Mucosa of descending colon (tissue), 3 donors: ENCODE measurements at regions not wholly inside any gene's neighbourhood (a gene's known extent, or its start where the extent isn't known, plus 50 kb on each side); places are given as distances from the start of the nearest gene placed in this dataset.

Experiments used
- ATAC-seq: fragments of 200-7000 bp; cut with Tn5 transposase; one replicate; pipeline ENCODE4 v1.9.1; 2020; ENCODE audit warnings: mild to moderate bottlenecking, moderate library complexity
- DNase-seq, 3 donors: peaks; one replicate each; pipeline ENCODE4 v3.0.0-alpha.2; 2020
- H3K36me3 ChIP-seq: fragments of 200-600 bp; one replicate; pipeline ENCODE4 v1.8.0; 2021; ENCODE audit warnings: low read depth, mild to moderate bottlenecking
- H3K4me1 ChIP-seq: fragments of 200-600 bp; one replicate; pipeline ENCODE4 v1.8.0; 2021; ENCODE audit warnings: low read depth, mild to moderate bottlenecking
- H3K4me3 ChIP-seq: fragments of 200-600 bp; one replicate; pipeline ENCODE4 v1.8.0; 2021; ENCODE audit warnings: mild to moderate bottlenecking
- H3K9me3 ChIP-seq: fragments of 200-600 bp; one replicate; pipeline ENCODE4 v1.8.0; 2021; ENCODE audit warnings: mild to moderate bottlenecking
- CTCF ChIP-seq: fragments of 200-600 bp; IDR thresholded peaks from one replicate; pipeline ENCODE4 v1.8.0; 2022; ENCODE audit warnings: antibody characterized with exemption, mild to moderate bottlenecking
- intact Hi-C, 2 donors: fragments of 100-400 bp; cut with DNase I in 1 of 2; cut with micrococcal nuclease in 1 of 2; formaldehyde crosslinking; loops; one replicate each; pipeline versions ENCODE4 v1.11.0 to v1.11.1; 2022; cut with DNase I, micrococcal nuclease
- donor health status: DM: no; HTN: no; CAD: no; lungs with moderate emphysema.
- donor health status: DM: no; HTN: no; CAD: no.
- donor health status: DM: no; HTN: yes; CAD: no.

DNA sequence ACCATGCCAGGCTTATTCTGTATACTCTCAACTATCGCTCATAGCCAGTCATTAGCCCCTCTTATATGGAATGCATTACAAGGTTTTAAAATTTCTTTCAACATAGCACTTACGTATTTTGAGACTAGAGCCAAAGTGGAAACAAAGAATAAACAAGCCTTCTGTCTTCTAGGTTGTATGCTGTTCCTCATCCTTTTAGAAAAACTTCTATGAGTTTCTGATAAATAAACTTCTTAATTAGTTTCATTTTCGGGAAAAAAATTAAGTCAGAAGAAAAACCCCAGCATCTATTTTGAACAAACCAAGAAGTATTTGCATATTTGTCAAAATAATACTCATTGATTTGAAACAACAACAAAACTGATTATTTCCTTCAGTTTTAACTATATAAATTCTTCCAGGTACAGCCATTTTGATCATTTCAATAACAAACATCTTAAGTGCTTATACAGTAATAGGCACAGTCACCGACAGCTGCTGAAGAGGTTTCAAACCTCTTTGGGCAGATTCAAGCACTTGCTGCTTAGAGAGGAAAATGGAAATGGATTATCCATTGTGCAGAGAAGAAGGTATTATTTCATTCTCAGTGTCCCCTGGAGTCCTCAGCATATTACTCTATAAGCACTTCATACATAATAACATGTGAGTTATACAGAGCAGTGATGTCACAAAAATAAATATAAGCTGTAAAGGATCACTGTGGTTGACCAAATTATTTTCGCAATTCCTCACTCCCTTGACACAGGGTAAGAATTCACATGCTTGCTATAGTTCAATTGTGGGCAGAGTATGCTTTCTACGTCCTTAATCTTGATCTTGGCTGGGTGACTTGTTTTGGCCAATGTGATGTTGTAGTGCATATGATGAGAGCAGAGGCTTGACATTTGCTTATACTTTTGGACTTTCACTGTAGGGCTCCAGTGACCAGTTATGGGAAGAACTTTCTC, 833.8 kb downstream of the TRIB2 start:
- TF ChIP-seq CTCF = no peak
- Histone ChIP-seq H3K4me1 (no peaks in the 10 kb centered on the region), H3K36me3 (no peaks in the 10 kb centered on the region), H3K9me3 (peaks cover 8% of the 10 kb centered on the region), H3K4me3 (no peak overlapping the region)
- ATAC-seq (no peak), DNase-seq (no peak)
- intact Hi-C loops = no loop called here

GRCh38 chr2:13558368-13558767, 841.6 kb downstream of the TRIB2 start:
- DNase-seq (no peak), ATAC-seq (no peak)
- no peak overlapping the region for H3K4me3 ChIP-seq
- no peaks in the 10 kb centered on the region for H3K4me1 ChIP-seq
- no peak for TF ChIP-seq CTCF
- H3K9me3 ChIP-seq = peaks cover 15% of the 10 kb centered on the region
- H3K36me3 ChIP-seq = no peaks in the 10 kb centered on the region
- intact Hi-C loops = no loop called here

- no peak for DNase-seq
- ATAC-seq = no peak
- H3K9me3 ChIP-seq = peaks cover 20% of the 10 kb centered on the region
- no peak for TF ChIP-seq CTCF
- intact Hi-C loops = no loop called here
- no peaks in the 10 kb centered on the region for H3K36me3 ChIP-seq
- H3K4me3 ChIP-seq = no peak overlapping the region
- no peaks in the 10 kb centered on the region for H3K4me1 ChIP-seq
These were observed 843.6 kb downstream of the TRIB2 start for GRCh38 chr2:13560322-13560721.

DNA sequence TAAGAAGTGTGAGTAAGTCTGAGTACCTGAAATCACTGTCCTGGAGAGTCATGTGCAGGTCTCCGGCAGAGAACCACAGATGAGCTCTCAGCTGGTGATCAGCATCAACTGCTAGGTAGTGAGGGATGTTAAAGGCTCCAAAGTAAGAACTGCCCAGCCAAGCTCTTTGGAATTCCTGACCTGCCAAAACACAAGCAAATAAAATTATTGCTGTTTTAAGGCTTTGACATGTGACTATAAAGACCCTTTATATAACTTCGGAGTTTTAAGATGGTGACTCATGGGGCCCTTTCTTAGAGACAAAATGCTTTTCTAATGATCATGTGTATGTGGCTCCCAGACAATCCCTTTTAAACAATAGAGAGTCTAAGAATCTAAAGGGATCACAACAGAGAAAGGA, 855.7 kb downstream of the TRIB2 start:
- Histone ChIP-seq H3K36me3 (no peaks in the 10 kb centered on the region), H3K4me1 (no peaks in the 10 kb centered on the region), H3K4me3 (no peak overlapping the region), H3K9me3 (no peaks in the 10 kb centered on the region)
- intact Hi-C loops = no loop called here
- no peak for DNase-seq
- no peak for ATAC-seq
- no peak for TF ChIP-seq CTCF

DNA sequence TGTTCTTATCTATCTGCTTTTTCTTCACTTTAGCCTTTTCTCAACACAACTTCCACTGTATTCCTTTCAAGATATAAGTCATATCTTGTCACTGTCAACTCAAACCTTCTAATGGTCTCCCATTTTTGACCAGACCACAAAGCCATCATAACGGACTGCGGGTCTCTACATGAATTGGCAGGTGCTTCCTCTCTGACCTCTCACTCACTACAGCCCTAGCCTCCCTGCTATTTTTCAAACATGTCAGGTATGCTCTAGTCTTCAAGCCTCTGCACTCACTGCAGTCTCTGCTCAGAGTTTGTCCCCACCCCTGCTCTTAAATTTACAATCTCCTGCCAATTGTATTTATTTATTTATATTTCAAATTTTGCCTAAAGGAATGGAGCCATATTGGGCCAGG, 858.1 kb downstream of the TRIB2 start:
- no peaks in the 10 kb centered on the region for H3K36me3 ChIP-seq
- ATAC-seq (no peak), DNase-seq (no peak)
- no peaks in the 10 kb centered on the region for H3K4me1 ChIP-seq
- intact Hi-C loops = no loop called here
- H3K4me3 ChIP-seq = no peak overlapping the region
- no peaks in the 10 kb centered on the region for H3K9me3 ChIP-seq
- no peak for TF ChIP-seq CTCF
